Amniotic stem cell (primary cell): ENCODE measurements at regions not wholly inside any gene's neighbourhood (a gene's known extent, or its start where the extent isn't known, plus 50 kb on each side); places are given as distances from the start of the nearest gene placed in this dataset.
"Not testable (repeated sequence)": the region's sequence is repeated elsewhere in the genome, so short reads cannot be mapped to it uniquely, and the experiment has no call there.

Source experiments
- DNase-seq: peaks from one replicate; lab custom pipeline; 2025; lab: John Stamatoyannopoulos, UW

DNA sequence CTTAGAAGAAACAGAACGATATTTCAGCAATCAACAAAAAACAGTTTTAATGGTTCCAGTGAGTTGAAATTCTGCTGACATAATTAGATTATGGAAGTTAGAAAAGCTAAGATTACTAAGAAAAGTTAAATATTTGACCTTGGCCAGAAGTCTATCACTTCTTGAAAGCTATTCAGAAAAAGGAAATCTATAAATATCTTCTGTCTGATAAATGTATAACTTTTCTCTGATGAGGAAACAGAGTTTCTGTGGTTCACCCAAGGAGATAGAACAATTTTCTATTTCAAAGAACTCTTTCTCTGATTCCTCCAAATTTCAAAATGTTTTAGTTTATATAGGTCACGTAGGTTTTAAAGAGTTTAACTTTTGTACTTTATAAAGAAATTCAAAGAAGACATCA lies 438.4 kb upstream of the CHORDC1 start:
- no peak for DNase-seq

DNA sequence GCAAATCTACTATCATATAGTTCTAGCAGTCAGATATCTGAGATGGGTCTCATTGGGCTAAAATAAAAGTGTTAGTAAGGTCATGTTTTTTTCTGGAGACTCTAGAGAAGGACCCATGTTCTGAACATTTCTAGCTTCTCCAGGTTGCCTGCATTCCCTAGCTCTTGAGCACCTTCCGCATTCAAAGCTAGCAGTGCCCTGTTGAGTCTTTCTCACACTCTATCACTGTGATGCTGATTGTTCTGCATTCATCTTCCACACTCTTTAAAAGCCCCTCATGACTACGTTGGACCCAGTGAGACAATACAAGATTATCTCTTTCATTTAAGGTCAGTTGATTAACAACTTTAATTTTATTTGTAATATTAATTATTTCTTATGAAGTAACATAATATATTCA lies 433.3 kb upstream of the CHORDC1 start:
- no peak for DNase-seq

DNA sequence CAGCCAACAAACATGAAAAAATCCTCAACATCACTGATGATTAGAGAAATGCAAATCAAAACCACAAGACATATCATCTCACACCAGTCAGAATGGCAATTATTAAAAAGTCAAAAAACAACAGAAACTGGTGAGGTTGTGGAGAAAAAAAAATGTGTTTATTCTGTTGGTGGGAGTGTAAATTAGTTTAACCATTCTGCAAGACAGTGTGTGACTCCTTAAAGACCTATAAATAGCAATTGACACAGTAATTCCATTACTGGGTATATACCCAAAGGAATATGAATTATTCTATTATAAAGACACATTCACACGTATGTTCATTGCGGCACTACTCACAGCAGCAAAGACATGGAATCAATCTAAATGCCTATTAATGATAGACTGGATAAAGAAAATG lies 427.3 kb upstream of the CHORDC1 start:
- no peak for DNase-seq

DNA sequence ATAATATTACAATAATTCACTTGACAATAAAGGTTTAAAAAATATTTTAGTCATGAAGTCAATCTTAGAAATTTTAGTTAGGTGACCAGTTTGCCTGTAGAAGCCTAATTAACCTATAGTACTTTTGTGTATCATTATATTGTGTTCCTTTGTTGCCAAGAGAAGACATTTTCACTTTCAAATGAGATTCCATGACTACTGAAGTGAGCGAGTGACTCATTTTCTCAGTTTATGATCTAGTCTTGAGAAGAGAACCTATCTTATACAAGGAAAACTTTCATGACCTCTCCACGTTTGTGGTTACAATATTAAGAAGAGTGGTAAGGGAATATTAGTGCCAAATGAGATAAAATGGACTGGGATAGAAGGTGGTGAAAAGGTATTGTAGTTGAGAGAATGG lies 423.9 kb upstream of the CHORDC1 start:
- DNase-seq = no peak

DNA sequence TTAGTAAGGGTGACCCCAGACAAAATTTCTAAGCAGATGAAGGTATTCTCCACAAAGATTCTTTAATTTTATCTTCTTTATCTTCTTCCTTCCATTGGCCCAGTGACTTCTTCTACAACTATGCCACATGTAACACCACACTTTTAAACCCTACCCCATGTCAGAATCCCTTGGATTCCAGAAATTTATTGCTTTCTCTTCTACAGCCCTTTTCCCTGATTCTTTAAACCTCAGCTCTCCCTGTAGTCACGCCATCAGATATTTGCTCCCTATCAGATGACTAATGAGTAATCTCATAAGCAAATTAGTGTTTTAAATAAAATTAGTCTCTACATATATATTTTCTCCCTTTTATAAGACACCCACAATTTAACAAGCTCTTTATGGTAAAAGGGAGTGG lies 423.4 kb upstream of the CHORDC1 start:
- DNase-seq = no peak

DNA sequence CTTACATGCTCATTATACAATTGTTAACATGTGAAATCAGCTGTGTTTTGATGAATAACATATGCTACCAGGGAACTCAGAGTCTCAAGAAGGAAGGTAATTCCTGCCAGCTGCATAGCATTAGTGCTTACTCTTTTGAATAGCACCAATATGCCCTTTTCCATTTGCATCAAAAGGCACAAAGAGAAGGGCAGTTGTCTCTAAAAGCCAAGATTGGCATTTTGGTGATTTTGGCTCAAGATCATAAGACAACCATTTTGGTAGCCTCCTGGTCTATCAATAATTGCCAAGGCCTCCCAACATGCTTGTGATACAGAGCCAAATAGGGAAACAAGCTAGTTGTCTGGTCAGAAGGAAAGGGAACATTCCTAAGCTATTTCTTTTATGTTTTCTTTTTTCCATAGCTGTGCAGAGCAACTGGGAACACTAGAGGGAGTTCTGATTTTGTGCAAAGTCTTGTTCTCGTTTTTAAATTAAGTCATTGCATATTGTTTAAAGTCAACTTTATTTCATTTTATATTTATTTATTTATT lies 416.7 kb upstream of the CHORDC1 start:
- no peak for DNase-seq

DNA sequence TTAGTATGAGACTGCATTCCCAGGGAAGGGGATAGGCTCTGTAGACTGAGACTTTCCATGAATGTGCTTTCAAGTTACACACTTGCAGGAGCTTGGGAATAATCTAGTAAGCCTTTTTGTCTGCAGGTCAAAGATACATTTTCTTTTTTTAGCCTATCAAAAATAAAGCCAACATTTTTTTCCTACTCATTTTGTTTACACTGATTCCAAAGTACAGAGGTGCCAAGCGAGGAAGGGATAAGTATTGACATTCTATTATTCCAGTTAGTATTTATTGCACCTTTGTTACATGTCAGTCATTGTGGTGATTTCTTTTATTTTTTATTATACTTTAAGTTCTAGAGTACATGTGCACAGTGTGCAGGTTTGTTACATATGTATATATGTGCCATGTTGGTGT lies 413.0 kb upstream of the CHORDC1 start:
- no peak for DNase-seq

DNA sequence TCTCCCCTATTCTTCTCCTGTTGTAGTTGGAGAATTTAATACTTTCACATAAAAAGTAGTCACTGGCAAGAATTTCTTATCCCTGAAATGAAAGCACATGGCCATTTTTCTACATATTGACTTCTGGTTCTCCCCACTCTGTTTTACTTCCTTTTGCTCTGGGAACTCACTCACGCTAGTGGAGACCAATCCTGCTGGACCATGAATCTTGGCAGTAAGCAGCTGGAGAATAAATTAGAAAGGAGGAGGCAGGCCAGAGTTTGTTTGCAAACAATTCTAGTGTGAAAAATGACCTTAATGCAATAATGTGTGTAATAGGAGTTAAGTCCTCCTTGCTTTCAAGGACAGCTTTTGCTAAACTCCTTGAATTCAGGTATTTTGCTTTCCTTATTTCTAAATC lies 412.3 kb upstream of the CHORDC1 start:
- DNase-seq = no peak

DNA sequence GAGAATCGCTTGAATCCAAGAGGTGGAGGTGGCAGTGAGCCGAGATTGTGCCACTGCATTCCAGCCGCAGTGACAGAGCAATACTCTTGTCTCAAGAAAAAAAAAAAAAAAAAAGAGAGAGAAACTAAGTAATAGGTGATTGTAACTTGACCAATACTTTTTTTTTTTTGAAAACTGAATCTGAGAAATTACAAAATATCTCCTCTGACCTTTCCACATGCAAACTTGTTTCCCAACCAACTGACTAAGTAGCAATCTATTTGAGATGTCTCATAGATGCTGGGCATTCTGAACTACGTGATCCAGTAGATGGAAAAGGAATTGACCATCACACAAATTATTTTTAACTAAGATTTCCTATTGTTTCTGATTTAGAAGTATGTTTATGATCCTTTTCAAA lies 407.3 kb upstream of the CHORDC1 start:
- no peak for DNase-seq

DNA sequence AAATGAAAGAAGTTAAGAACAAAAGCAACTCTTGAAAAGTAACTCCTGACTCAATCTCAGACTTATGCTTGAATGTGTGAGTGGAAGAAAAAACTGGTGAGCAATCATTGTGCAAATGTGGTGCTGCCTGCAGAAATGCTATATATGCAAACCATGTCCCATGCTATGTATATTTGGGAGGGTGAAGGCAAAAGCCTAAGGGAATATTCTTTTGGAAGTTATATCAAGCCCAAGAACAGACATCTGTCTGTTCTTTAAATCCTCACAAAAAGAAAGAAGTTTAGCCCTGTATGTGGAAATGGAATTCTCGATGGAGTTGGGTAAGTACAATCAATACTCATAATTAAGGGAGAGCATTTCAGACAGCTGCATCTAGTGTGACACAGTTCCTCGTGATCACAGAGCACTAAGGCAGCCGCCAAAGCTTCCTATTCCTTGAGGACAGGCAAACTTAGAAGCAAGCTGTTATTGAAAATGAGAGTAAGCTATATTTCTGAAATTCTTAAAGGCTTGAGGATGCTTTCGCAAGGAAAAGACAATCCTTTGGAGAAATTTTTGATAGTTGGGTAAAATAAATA lies 406.5 kb upstream of the CHORDC1 start:
- DNase-seq = no peak

DNA sequence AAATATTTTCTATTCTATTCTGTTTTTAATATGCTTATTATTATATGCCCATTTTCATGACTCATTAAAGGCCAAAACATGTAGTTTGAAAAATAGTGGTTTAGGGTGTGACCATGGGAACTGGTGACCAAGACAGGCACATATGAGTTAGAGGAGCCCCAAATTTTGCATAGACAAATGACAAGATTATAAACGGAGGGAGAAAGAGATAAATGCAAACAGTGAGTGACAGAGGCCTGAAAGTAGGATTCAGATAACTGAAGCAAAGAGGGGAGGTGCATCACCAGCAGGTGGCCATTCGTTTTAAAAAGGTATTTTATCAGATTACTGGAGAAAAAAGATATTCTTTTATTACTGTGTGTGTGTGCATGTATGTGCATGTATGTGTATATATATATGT lies 391.5 kb upstream of the CHORDC1 start:
- no peak for DNase-seq

DNA sequence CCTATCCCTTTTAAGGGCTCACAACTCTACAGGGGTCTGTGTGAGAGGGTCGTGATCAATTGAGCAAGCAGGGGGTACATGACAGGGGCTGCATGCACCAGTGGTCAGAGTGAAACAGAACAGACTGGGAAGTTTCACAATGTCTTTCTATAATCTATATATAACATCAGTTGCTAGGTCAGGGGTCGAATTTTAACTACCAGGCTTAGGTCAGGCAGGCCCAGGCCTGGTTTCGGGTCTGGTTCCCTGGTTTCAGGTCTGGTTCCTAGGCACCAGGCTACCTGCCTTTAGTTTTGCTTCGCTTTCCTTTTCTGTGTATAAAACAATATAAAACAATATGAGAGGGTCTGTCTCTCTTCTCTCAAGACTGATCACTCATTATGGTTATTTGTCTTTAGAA lies 390.2 kb upstream of the CHORDC1 start:
- not testable (repeated sequence) for DNase-seq

DNA sequence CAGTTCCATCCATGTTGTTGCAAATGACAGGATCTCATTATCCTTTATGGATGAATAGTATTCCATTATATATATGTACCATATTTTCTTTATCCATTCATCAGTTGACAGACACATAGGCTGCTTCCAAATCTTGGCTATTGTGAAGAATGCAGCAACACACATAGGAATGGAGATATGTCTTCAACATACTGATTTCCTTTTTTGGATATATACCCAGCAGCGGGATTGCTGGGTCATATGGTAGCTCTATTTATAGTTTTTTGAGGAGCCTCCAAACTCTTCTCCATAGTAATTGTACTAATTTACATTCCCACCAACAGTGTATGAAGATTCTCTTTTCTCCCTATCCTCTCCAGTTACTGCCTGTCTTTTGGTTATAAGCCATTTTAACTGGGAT lies 383.9 kb upstream of the CHORDC1 start:
- DNase-seq = no peak

DNA sequence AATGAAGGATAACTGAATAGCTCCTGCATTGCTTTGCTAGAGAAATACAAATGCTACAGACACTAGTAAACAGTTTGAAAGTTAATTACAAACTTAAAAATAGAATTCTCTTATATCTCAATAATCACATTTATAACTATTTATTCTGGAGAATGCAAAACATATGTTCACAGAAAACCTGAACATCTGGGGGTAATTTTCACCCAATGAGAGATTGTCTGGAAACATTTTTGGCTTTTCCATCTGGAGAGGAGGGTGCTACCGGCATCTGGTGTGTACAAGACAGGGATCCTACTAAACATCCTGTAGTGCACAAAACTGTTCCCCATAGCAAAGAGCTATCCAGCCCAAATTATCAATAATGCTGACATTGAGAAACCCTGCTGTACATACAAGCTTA lies 378.4 kb upstream of the CHORDC1 start:
- DNase-seq = no peak

DNA sequence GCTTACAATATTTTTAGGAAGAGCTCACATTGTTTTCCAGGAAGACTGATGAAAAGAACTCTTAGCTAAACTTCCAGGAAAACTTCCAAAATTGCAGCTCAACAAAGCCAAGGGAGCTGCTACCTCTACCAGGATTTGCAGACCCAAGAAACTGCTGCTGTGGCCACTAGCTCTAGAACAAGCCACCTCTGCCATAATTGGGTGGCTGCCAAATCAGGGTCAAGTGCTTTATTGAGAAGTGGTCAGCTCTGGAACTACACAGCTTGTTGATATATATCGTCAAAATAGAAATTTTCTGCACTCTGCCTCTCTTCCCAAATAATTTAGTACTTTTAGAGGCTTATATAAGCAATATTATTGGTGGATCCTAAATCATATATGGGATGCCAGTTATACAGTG lies 371.8 kb upstream of the CHORDC1 start:
- no peak for DNase-seq

DNA sequence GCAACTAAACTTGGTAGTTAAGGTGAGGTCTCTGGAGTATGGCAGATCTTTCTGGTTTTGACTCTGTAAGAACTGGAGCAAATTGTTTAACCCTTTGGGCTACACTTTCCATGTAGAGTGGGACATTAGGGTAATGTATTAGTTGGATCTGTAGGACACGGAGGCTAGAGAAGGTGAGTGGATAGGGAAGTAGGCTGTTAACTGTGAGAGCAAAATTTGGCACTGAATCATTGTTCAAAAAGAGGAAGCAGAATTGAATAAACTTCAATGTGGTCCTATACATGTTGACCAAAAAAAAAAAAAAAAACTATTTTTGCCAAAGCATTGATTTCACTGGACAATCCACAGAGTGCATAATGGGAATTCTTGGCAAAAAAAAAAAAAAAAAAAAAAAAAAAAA lies 370.2 kb upstream of the CHORDC1 start:
- DNase-seq = no peak

DNA sequence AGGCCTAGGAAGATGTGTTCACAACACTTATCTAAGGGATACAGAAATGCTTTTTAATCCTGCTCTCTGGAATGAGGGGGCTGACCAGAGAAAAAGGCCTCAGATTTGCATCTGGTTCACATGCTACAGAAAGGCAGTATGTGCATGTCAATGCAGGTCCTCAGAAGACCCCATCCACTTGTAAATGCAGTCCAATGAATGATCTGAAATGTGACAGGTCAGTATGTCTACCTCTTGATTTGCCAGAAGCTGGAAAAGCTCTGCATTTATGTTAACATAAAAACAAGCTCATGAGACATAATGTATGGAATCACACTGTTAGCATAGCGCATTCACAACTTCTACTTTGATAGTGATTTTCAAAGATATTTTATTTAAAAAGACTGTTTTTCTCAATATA lies 367.4 kb upstream of the CHORDC1 start:
- no peak for DNase-seq

DNA sequence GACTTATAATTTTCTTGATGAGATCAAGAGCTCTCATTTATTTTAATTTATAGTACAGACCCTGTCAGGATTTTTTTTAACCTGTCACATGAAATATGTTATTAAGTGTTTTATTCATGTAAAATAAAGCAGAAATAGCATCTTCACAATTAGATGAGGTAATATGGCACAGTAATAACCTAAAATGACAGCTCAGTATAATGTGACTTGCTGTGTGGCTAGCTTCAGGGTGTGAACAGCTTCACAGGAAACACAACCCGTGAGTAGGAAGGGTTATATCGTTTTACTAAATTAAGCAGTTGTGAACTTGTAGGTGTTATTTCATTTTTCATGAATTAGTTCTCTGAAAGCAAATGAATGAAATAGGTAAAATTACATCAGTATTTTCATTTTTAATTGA lies 366.9 kb upstream of the CHORDC1 start:
- DNase-seq = no peak

DNA sequence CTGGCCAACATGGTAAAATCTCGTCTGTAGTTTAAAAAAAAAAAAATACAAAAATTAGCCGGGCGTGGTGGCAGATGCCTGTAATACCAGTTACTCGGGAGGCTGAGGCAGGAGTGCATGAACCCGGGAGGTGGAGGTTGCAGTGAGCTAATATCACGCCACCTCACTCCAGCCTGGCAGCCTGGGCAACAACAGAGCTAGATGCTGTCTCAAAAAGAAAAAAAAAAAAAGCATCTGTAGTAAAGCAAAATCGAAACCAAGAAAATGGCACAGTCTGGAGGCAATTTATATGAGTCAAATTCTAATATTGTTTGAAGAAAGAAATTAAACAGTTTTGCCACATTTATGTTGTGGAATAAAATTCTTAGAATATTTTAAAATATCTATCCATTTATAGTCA lies 365.0 kb upstream of the CHORDC1 start:
- DNase-seq = no peak

DNA sequence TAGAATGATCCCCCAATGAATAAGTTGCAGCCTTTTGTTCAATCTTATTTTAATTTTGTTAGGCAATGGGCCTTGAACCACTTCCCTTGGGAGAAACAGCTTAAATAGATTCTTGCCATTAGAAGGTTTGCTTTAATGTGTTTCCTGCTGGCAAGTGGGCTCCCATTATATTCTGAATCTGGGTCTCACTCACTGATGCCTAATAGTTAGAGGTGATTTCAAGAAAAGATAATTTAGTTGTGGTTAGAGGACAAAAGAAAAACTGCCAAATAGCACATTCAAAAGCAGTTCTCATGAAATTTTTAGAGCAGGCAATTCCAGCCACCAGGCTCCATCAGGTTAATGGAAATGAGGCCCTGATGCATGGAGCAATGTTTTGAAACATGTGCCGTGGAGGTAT lies 362.6 kb upstream of the CHORDC1 start:
- DNase-seq = no peak

DNA sequence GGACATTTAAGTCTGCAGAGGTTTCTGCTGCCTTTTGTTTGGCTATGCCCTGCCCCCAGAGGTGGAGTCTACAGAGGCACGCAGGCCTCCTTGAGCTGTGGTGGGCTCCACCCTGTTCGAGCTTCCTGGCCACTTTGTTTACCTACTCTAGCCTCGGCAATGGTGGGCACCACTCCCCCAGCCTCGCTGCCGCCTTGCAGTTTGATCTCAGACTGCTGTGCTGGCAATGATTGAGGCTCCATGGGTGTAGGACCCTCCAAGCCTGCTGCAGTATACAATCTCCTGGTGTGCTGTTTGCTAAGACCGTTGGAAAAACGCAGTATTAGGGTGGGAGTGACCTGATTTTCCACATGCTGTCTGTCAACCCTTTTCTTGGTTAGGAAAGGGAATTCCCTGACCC lies 360.1 kb upstream of the CHORDC1 start:
- DNase-seq = not testable (repeated sequence)

DNA sequence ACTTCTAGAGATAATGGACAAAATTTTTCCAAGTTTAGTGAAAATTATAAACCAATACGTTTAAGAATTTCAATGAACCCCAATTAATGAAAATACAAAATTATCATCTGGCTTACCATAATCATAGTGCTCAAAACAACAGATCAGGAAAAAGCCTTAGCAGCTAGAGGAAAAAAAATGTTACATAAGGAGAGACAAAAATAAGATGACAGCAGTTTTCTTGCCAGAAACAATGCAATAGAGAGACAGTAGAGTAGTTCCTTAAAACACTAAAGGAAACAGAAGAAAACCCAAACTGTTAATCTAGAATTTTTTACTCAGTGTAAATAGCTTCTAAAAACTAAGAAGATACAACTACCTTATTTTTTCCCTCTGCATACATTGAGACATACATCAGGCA lies 341.7 kb upstream of the CHORDC1 start:
- DNase-seq = no peak

DNA sequence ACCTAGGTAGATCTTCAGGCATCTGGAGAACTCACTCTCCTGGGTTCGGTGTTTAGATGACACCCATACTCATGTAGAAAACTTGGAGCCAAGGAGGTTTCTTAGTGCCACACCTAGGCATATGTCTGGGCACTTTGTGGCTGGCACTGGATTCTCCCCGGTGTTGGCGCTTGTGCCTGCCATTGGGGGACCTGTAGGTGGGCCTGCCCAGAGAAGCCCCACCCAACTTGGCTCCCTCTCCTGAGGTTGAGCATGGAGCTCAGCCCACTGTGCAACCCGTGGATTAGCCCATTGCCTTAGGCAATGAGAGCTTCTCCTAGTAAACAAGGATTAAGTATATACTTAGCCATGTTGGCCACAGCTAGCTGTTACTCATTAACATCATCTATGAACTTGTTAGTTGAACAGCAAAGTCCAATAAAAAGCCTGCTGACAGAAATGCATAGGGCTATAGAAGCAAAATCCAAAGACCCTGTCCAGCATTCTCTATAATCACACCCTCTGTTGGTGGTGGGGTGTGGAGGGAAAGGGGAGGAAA lies 335.5 kb upstream of the CHORDC1 start:
- DNase-seq = no peak

DNA sequence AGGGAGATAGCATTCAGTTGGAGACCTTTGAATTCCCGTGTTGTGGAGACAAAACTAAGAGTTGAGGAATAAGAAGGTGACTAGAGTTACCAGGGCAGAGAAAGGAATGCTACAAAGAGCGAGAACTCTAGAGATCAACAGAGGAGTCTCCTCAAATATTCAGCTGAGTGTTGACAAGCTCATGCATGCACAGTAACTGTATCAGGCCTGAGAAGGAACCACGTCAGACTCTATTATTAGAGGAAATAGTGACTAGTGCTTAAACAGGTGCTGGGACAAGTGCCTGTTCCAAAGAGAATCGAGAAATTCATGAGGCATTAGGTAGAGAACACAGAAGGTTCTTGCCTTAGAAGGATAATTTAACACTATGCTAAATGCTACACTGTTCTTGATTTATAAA lies 333.8 kb upstream of the CHORDC1 start:
- DNase-seq = no peak
